ENCODE measurements at regions not wholly inside any gene's neighbourhood (a gene's known extent, or its start where the extent isn't known, plus 50 kb on each side); places are given as distances from the start of the nearest gene placed in this dataset.

DNA sequence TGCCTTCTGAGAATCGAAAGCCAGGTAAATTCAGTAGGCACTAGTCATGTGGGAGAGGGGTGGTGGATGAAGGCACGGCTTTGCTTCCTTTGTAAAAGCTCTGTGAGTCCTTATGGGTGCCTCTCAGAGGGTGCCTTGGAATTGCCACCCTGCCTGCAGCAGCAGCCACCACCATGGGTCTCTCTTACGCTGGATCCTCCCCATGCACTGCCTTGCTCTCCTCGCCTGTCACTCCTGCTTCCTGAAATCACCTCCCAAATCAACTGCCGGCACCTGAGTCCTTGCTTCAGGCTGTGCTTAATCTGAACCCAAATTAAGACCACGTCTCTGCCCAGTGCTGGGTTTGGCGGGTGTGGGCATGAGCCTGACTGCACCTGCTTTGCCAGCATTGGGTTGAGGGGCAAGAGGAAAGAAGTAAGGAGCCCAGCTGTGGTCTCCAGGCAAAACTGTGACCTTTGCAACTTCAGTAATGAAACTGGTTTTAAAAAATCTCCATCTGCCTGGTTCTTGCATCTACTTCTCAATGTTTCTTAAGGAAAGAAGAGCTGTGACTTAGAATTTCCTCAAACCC, 55.9 kb upstream of the CLMN start:
- TF ChIP-seq, protein P1, sequence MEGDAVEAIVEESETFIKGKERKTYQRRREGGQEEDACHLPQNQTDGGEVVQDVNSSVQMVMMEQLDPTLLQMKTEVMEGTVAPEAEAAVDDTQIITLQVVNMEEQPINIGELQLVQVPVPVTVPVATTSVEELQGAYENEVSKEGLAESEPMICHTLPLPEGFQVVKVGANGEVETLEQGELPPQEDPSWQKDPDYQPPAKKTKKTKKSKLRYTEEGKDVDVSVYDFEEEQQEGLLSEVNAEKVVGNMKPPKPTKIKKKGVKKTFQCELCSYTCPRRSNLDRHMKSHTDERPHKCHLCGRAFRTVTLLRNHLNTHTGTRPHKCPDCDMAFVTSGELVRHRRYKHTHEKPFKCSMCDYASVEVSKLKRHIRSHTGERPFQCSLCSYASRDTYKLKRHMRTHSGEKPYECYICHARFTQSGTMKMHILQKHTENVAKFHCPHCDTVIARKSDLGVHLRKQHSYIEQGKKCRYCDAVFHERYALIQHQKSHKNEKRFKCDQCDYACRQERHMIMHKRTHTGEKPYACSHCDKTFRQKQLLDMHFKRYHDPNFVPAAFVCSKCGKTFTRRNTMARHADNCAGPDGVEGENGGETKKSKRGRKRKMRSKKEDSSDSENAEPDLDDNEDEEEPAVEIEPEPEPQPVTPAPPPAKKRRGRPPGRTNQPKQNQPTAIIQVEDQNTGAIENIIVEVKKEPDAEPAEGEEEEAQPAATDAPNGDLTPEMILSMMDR (IDR thresholded peaks at IDR 0.05; ENCODE audit: extremely low read depth, missing control alignments) = no peak
- no peak for DNase-seq (ENCODE audit: low spot score)

- TF ChIP-seq, protein P1 (IDR thresholded peaks at IDR 0.05; ENCODE audit: extremely low read depth, missing control alignments) = no peak
- no peak for DNase-seq (ENCODE audit: low spot score)
These were observed 54.7 kb upstream of the CLMN start for GRCh38 chr14:95374239-95374997.

DNA sequence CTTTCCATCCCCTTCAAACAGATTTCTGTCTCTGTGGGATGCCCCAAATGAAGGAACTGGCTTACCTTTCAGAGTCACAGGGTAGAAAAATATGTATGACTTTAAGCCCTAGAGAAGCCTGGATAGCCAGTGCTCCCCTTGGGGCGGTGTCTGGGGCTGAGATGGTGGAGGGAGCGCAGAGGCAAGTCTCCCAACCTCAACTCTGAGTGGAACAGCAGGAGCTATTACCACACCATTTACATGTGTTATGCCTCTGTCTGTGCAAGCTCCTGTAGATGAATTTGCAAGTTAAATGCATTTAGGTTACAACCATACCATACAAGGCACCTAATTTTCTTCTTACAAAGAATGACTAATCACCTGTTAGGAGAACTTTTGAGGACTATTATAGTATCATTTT, 50.4 kb upstream of the CLMN start:
- no peak for DNase-seq (ENCODE audit: low spot score)
- TF ChIP-seq, protein P1 (IDR thresholded peaks at IDR 0.05; ENCODE audit: extremely low read depth, missing control alignments) = no peak

Measured in GM20000 (cell line).